Neural progenitor cell (in vitro differentiated cells): ENCODE measurements at regions not wholly inside any gene's neighbourhood (a gene's known extent, or its start where the extent isn't known, plus 50 kb on each side); places are given as distances from the start of the nearest gene placed in this dataset.

ENCODE experiments used
- DNase-seq: peaks from one replicate; pipeline ENCODE4 v3.0.0-alpha.2; 2016; ENCODE audit warnings: low spot score
- H2AFZ ChIP-seq: fragments of 200-600 bp; sonication (generic); replicated peaks from 2 replicates; pipeline ENCODE4 v1.6.1; 2016; ENCODE audit warnings: antibody characterized with exemption
- H3F3A ChIP-seq: fragments of 200-600 bp; sonication (generic); 2 replicates; pipeline ENCODE4 v1.6.1; 2016; ENCODE audit warnings: antibody characterized with exemption, low read depth
- H3K27ac ChIP-seq: fragments of 200-600 bp; sonication (generic); 2 replicates; pipeline ENCODE4 v1.5.1; 2016; ENCODE audit warnings: mild to moderate bottlenecking
- H3K27me3 ChIP-seq: fragments of 200-600 bp; sonication (generic); 2 replicates; pipeline ENCODE4 v1.6.1; 2016; ENCODE audit warnings: mild to moderate bottlenecking, moderate library complexity
- H3K36me3 ChIP-seq: fragments of 200-600 bp; sonication (generic); 2 replicates; pipeline ENCODE4 v1.5.1; 2016
- H3K4me1 ChIP-seq: fragments of 200-600 bp; sonication (generic); 2 replicates; pipeline ENCODE4 v1.6.1; 2016; ENCODE audit warnings: mixed run types
- H3K4me2 ChIP-seq: fragments of 200-600 bp; sonication (generic); 2 replicates; pipeline ENCODE4 v1.6.1; 2016
- H3K4me3 ChIP-seq: fragments of 200-600 bp; sonication (generic); 2 replicates; pipeline ENCODE4 v1.5.1; 2016
- H3K79me2 ChIP-seq: fragments of 200-600 bp; sonication (generic); 2 replicates; pipeline ENCODE4 v1.6.1; 2016; ENCODE audit warnings: low read depth
- H3K9ac ChIP-seq: fragments of 200-600 bp; sonication (generic); 2 replicates; pipeline ENCODE4 v1.6.1; 2016
- H3K9me3 ChIP-seq: fragments of 200-600 bp; sonication (generic); 2 replicates; pipeline ENCODE4 v1.5.1; 2016; ENCODE audit warnings: low read depth
- H4K20me1 ChIP-seq: fragments of 200-600 bp; sonication (generic); 2 replicates; pipeline ENCODE4 v1.6.1; 2016; ENCODE audit warnings: low read depth
- H3K27ac Mint-ChIP-seq: 3 replicates; pipeline ENCODE4 v1.8.0; 2021; ENCODE audit warnings: mixed read lengths
- H3K27me3 Mint-ChIP-seq: 2 replicates; pipeline ENCODE4 v1.8.0; 2022; ENCODE audit warnings: low read depth, mild to moderate bottlenecking, inconsistent platforms, moderate library complexity, mixed read lengths; ENCODE audit not compliant: insufficient read depth
- H3K36me3 Mint-ChIP-seq: 3 replicates; pipeline ENCODE4 v1.8.0; 2021; ENCODE audit warnings: mixed read lengths
- H3K4me1 Mint-ChIP-seq: 3 replicates; pipeline ENCODE4 v1.8.0; 2021; ENCODE audit warnings: mixed read lengths
- H3K4me3 Mint-ChIP-seq: 3 replicates; pipeline ENCODE4 v1.8.0; 2021; ENCODE audit warnings: mild to moderate bottlenecking, moderate library complexity, mixed read lengths
- H3K9me3 Mint-ChIP-seq: 3 replicates; pipeline ENCODE4 v1.8.0; 2020; ENCODE audit warnings: mixed read lengths
- EZH2 ChIP-seq: fragments of 200-600 bp; sonication (generic); IDR thresholded peaks from 2 replicates; pipeline ENCODE4 v1.6.1; 2017; ENCODE audit warnings: antibody characterized with exemption, mild to moderate bottlenecking, moderate library complexity
- EZH2phosphoT487 ChIP-seq: fragments of 200-600 bp; sonication (generic); IDR thresholded peaks from 2 replicates; pipeline ENCODE4 v1.6.1; 2017; ENCODE audit warnings: antibody characterized with exemption
- TF ChIP-seq, protein P1 (sequence below): fragments of 200-600 bp; sonication (generic); IDR thresholded peaks from 2 replicates; pipeline ENCODE4 v1.5.1; 2017; ENCODE audit warnings: antibody characterized with exemption, mild to moderate bottlenecking

DNA sequence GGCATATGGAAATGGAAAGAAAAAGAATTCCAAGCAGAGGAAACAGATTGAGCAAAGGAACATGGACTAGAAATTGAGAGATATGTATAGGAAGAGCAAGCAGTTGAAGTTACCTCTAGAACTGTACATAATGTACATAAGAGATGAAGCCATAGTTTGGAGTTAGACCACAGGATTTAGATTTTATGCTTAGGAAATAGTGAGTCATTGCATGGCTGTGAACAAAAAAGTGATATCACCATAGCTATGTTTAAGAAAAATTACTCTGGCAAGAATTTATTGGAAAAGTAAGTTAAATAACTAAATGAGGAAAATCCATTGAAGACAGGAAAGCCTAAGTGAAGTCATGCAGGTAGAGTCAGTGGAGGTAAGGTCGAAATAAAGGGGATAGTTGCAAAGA is 99.4 kb upstream of the GALNT5 start:
- Mint-ChIP-seq H3K27me3 (no peaks in the 10 kb centered on the region), H3K36me3 (no peaks in the 10 kb centered on the region), H3K27ac (no peak overlapping the region), H3K9me3 (no peaks in the 10 kb centered on the region), H3K4me3 (no peak overlapping the region), H3K4me1 (no peaks in the 10 kb centered on the region)
- no peak overlapping the region for H3K27ac ChIP-seq
- no peak overlapping the region for H2AFZ ChIP-seq
- DNase-seq = no peak
- no peak overlapping the region for H3K9ac ChIP-seq
- no peak for TF ChIP-seq EZH2
- TF ChIP-seq EZH2phosphoT487 = no peak
- TF ChIP-seq, protein P1, sequence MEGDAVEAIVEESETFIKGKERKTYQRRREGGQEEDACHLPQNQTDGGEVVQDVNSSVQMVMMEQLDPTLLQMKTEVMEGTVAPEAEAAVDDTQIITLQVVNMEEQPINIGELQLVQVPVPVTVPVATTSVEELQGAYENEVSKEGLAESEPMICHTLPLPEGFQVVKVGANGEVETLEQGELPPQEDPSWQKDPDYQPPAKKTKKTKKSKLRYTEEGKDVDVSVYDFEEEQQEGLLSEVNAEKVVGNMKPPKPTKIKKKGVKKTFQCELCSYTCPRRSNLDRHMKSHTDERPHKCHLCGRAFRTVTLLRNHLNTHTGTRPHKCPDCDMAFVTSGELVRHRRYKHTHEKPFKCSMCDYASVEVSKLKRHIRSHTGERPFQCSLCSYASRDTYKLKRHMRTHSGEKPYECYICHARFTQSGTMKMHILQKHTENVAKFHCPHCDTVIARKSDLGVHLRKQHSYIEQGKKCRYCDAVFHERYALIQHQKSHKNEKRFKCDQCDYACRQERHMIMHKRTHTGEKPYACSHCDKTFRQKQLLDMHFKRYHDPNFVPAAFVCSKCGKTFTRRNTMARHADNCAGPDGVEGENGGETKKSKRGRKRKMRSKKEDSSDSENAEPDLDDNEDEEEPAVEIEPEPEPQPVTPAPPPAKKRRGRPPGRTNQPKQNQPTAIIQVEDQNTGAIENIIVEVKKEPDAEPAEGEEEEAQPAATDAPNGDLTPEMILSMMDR = no peak
- no peaks in the 10 kb centered on the region for H3K27me3 ChIP-seq
- H3K4me2 ChIP-seq = no peak overlapping the region
- no peak overlapping the region for H3K4me3 ChIP-seq
- no peaks in the 10 kb centered on the region for H3K79me2 ChIP-seq
- H3K4me1 ChIP-seq = no peaks in the 10 kb centered on the region
- no peaks in the 10 kb centered on the region for H3K36me3 ChIP-seq
- H4K20me1 ChIP-seq = no peaks in the 10 kb centered on the region
- H3K9me3 ChIP-seq = no peaks in the 10 kb centered on the region
- no peaks in the 10 kb centered on the region for H3F3A ChIP-seq

DNA sequence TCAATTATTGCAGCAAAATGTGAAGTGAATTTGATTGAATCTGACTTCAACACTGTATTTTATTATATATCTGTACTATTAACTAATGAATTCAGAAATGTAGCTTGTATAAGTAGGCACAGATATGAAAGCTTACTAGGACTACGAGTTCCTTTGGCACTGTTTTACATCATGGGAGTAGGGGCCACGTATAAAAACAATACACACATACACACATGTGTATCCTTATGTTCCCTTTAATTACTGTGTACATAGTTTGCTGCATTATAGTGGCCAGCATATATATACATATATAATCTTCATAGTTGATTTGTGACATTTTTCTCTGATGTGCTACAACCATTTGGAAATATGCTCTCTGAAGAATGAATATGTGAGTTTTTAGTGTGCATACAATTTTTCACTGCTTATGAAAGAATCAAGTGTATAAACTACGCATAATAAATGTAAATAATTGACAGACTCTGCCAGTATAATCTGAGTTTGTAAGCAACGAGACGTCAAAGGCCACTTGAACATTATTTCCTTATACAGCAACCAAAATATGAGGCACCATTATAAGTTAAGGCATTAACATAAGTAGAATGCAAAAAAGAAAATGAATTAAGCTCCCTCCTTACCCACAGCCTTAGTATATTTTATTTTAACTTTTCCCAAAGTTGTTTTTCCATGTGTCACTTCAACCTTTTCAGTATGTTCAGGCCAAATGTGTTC is 98.1 kb upstream of the GALNT5 start:
- Mint-ChIP-seq H3K27ac (no peak overlapping the region), H3K4me3 (no peak overlapping the region), H3K36me3 (no peaks in the 10 kb centered on the region), H3K9me3 (no peaks in the 10 kb centered on the region), H3K4me1 (no peaks in the 10 kb centered on the region), H3K27me3 (no peaks in the 10 kb centered on the region)
- Histone ChIP-seq H3K36me3 (no peaks in the 10 kb centered on the region), H3K9ac (no peak overlapping the region), H3K27me3 (no peaks in the 10 kb centered on the region), H3K4me1 (no peaks in the 10 kb centered on the region), H2AFZ (no peak overlapping the region), H3K9me3 (no peaks in the 10 kb centered on the region), H3F3A (no peaks in the 10 kb centered on the region), H3K27ac (no peak overlapping the region), H4K20me1 (no peaks in the 10 kb centered on the region), H3K79me2 (no peaks in the 10 kb centered on the region), H3K4me2 (no peak overlapping the region), H3K4me3 (no peak overlapping the region)
- DNase-seq = no peak
- TF ChIP-seq, protein P1 = no peak
- TF ChIP-seq EZH2 (no peak), EZH2phosphoT487 (no peak)

DNA sequence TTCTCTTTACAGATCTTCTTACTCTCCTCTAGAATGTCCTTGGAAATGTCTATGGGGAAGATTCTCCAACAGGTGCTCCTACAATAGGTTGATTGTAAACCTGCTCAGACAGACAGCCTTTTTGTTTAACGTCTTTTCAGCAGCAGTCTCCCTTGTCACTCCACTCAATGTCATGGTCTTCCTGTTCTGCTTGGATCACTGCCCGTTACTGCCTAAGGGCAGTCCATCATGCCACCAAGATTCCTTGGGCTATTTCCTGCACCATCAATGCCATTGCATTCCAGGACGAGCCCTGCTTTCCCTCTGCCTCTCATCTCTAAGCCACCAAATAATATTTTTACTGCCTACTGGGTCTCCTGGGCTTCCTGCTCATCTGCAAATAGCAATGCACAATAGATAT is 97.4 kb upstream of the GALNT5 start:
- Histone ChIP-seq H3K4me2 (no peak overlapping the region), H3K4me3 (no peak overlapping the region), H3K4me1 (no peaks in the 10 kb centered on the region), H3K9ac (no peak overlapping the region), H3K27me3 (no peaks in the 10 kb centered on the region), H3K36me3 (no peaks in the 10 kb centered on the region), H3K9me3 (no peaks in the 10 kb centered on the region), H3K27ac (no peak overlapping the region), H3K79me2 (no peaks in the 10 kb centered on the region), H4K20me1 (no peaks in the 10 kb centered on the region), H3F3A (no peaks in the 10 kb centered on the region), H2AFZ (no peak overlapping the region)
- no peak for DNase-seq
- Mint-ChIP-seq H3K4me1 (no peaks in the 10 kb centered on the region), H3K27ac (no peak overlapping the region), H3K4me3 (no peak overlapping the region), H3K27me3 (no peaks in the 10 kb centered on the region), H3K9me3 (no peaks in the 10 kb centered on the region), H3K36me3 (no peaks in the 10 kb centered on the region)
- TF ChIP-seq, protein P1 = no peak
- no peak for TF ChIP-seq EZH2
- no peak for TF ChIP-seq EZH2phosphoT487
